Right atrium auricular region (tissue), 2 donors: ENCODE measurements at regions not wholly inside any gene's neighbourhood (a gene's known extent, or its start where the extent isn't known, plus 50 kb on each side); places are given as distances from the start of the nearest gene placed in this dataset.
A peak's percentile ranks its signal among the peaks of the same experiment; 100 is the strongest.

ENCODE experiments used
- DNase-seq: peaks from one replicate; pipeline ENCODE4 v3.0.0-alpha.2; 2019; ENCODE audit warnings: low spot score
- H3K27ac ChIP-seq, 2 donors: fragments of 200-600 bp; sonication (generic); 1 replicate in 1 of 2; 2 replicates in 1 of 2; pipeline ENCODE4 v1.5.1; 2016 to 2019
- H3K27me3 ChIP-seq, 2 donors: fragments of 200-600 bp; sonication (generic); one replicate each; pipeline versions ENCODE4 v1.5.1 to v1.6.0; 2017 to 2019
- H3K36me3 ChIP-seq: fragments of 200-600 bp; sonication (generic); one replicate; pipeline ENCODE4 v1.5.1; 2016
- H3K4me1 ChIP-seq, 2 donors: fragments of 200-600 bp; sonication (generic); one replicate each; pipeline versions ENCODE4 v1.5.1 to v1.6.0; 2017 to 2019
- H3K4me3 ChIP-seq, 2 donors: fragments of 200-600 bp; sonication (generic); 1 replicate in 1 of 2; 2 replicates in 1 of 2; pipeline ENCODE4 v1.5.1; 2017 to 2019; ENCODE audit warnings: mild to moderate bottlenecking in 1 of 2, moderate library complexity in 1 of 2
- H3K9me3 ChIP-seq, 2 donors: fragments of 200-600 bp; sonication (generic); one replicate each; pipeline ENCODE4 v1.5.1; 2019
- CTCF ChIP-seq, 2 donors: fragments of 200-600 bp; sonication (generic); IDR thresholded peaks; one replicate each; pipeline ENCODE4 v1.5.1; 2019; ENCODE audit warnings: antibody characterized with exemption in 2 of 2

- no peak for DNase-seq
- H3K9me3 ChIP-seq, result no peaks in the 10 kb centered on the region
- H3K27ac ChIP-seq, result no peak overlapping the region
- H3K36me3 ChIP-seq, result no peaks in the 10 kb centered on the region
- no peak for TF ChIP-seq CTCF (IDR thresholded peaks at IDR 0.05)
- H3K27me3 ChIP-seq, result no peaks in the 10 kb centered on the region
- no peak overlapping the region for H3K4me3 ChIP-seq
- H3K4me1 ChIP-seq, result no peaks in the 10 kb centered on the region
Measured at GRCh38 chr18:23337599-23338444, 115.3 kb upstream of the RIOK3 start.

DNA sequence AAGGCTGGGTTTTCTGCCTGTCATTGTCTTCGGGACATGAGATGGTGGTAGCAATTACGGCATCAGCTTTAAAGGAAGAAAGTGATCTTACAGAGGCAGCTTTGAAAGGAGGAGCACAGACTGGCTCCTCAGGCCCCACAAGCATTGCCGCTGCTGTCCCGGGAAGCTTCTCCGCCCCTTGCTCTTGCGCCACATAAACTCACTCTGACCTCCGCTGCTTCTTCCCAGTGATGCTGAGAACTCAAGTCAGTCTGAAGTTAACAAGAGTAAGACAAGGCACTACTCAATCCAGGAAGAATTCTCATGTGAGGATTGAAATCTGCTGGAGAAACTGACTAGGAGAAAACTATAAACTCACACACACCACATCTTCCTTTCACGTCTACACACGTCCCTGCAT is 112.4 kb upstream of the RIOK3 start:
- no peaks in the 10 kb centered on the region for H3K9me3 ChIP-seq
- peak; percentile 81 for DNase-seq

DNA sequence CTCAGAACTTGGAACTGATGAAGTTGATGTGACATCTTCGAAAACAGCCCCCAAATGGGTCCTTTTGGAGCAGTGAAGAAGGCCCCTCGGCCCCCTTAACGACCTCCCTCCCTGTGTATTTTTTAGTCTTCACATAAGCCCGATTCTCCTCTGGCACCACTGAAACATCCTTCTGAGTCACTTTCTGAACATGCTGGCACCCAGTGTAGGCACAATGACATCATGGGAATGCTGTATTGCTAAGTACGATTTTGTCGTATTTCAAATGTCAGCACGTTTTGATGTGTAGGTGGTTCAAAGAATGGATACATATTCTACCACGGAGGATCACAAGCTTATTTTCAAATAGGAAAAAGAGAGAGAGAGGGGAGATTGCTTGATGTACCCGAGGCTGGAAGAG is 111.7 kb upstream of the RIOK3 start:
- TF ChIP-seq CTCF (IDR thresholded peaks at IDR 0.05), result no peak
- no peak for DNase-seq
- Histone ChIP-seq H3K4me1 (no peaks in the 10 kb centered on the region), H3K27me3 (no peaks in the 10 kb centered on the region), H3K27ac (peak overlapping the region; percentile 47 to 79), H3K9me3 (no peaks in the 10 kb centered on the region), H3K36me3 (no peaks in the 10 kb centered on the region), H3K4me3 (no peak overlapping the region)

More for the DNA sequence above, 112.4 kb upstream of the RIOK3 start:
- Histone ChIP-seq H3K27ac (peak overlapping the region; percentile 47 to 79), H3K4me3 (no peak overlapping the region), H3K27me3 (no peaks in the 10 kb centered on the region), H3K4me1 (no peaks in the 10 kb centered on the region), H3K36me3 (no peaks in the 10 kb centered on the region)
- no peak for TF ChIP-seq CTCF (IDR thresholded peaks at IDR 0.05)

DNA sequence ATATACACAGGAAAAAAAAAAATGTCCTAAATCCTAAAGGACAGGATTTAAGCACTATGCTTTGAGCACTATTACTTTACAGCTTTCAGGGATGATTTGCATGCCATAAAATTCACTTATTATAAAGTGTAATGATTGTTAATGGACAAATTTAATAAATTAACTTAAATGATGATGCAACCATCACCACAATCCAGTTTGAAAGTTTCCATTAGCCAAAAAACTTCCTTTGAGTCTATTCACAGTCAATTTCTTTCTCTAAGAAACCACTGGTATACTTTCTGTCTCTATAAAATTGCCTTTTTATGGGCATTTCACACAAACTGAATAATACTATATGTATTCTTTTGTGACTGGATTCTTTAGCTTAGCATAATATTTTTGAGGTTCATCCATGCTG is 111.1 kb upstream of the RIOK3 start:
- no peak overlapping the region for H3K27ac ChIP-seq
- H3K36me3 ChIP-seq, result no peaks in the 10 kb centered on the region
- H3K4me3 ChIP-seq, result no peak overlapping the region
- H3K27me3 ChIP-seq, result no peaks in the 10 kb centered on the region
- DNase-seq, result no peak
- H3K4me1 ChIP-seq, result no peaks in the 10 kb centered on the region
- no peak for TF ChIP-seq CTCF (IDR thresholded peaks at IDR 0.05)
- no peaks in the 10 kb centered on the region for H3K9me3 ChIP-seq

DNA sequence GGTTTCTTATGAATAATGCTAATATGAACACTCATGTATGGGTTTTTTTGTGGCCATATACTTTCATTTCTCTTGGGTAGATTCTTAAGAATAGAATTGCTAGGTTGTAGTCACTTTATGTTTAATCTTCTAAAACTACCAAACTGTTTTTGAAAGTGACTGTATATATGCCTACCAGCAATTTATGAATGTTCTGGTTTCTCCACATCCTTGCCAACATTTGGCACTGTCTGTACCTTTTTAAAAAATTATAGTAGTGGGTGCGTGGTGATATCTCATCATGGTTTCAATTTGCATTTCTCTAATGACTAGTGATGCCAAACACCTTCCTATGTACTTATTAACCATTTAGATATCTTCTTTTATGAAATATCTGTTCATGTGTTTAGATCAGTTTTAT is 110.6 kb upstream of the RIOK3 start:
- H3K36me3 ChIP-seq, result no peaks in the 10 kb centered on the region
- no peak for TF ChIP-seq CTCF (IDR thresholded peaks at IDR 0.05)
- DNase-seq, result no peak
- no peaks in the 10 kb centered on the region for H3K27me3 ChIP-seq
- H3K9me3 ChIP-seq, result no peaks in the 10 kb centered on the region
- H3K27ac ChIP-seq, result no peak overlapping the region
- H3K4me1 ChIP-seq, result no peaks in the 10 kb centered on the region
- H3K4me3 ChIP-seq, result no peak overlapping the region

DNA sequence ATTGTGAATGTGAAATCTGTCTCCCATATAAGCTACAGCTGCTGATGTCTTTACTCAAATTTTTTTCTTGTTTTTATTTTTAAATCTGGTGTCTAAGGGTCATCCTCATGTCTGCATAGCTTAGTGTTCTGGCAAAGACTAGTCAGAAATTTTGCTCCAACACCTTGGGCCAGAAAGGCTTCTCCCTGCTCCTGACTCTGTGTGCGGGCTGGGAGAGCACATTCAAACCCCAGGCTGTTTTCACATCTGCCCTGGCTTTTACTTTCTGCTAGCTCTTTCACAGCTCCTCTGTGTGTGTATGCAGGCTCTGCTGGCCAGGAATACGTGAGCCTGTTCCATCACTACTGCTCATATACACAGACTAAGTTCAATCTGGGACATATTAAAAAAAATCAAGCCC is 102.9 kb upstream of the RIOK3 start:
- Histone ChIP-seq H3K27me3 (no peaks in the 10 kb centered on the region), H3K4me1 (no peaks in the 10 kb centered on the region), H3K27ac (no peak overlapping the region), H3K4me3 (no peak overlapping the region), H3K9me3 (no peaks in the 10 kb centered on the region), H3K36me3 (no peaks in the 10 kb centered on the region)
- TF ChIP-seq CTCF (IDR thresholded peaks at IDR 0.05), result no peak
- no peak for DNase-seq
